ENCODE measurements at regions not wholly inside any gene's neighbourhood (a gene's known extent, or its start where the extent isn't known, plus 50 kb on each side); places are given as distances from the start of the nearest gene placed in this dataset.

GRCh38 chr17:53150101-53150698, 672.5 kb upstream of the KIF2B start:
- no peak for TF ChIP-seq EZH2 (IDR thresholded peaks at IDR 0.05; ENCODE audit: low read depth)
- TF ChIP-seq CTCF (conservative IDR thresholded peaks at IDR 0.05) = peak; percentile 42; the same call in 1 of the 2 replicates
- Histone ChIP-seq H3K36me3 (ENCODE audit: low read depth) (no peaks in the 10 kb centered on the region), H3K27me3 (ENCODE audit: insufficient read depth, low read depth) (no peaks in the 10 kb centered on the region), H3K27ac (no peak overlapping the region), H3K4me3 (no peak overlapping the region), H3K4me2 (no peak overlapping the region), H3K9me2 (ENCODE audit: insufficient read depth) (no peaks in the 10 kb centered on the region), H2AFZ (no peak overlapping the region), H3K79me2 (ENCODE audit: low read depth) (no peaks in the 10 kb centered on the region), H3F3A (ENCODE audit: insufficient read depth, low read depth) (no peaks in the 10 kb centered on the region), H3K9me3 (ENCODE audit: insufficient read depth, low read depth) (no peaks in the 10 kb centered on the region), H4K20me1 (ENCODE audit: insufficient read depth) (no peaks in the 10 kb centered on the region), H3K4me1 (replicated peaks; ENCODE audit: insufficient read depth) (no peaks in the 10 kb centered on the region)
- intact Hi-C loops (cut with micrococcal nuclease; ENCODE audit: unreplicated experiment) = no loop called here
- DNase-seq = no peak
- no TSS peak for BruUV-seq (replicated peaks)
- CTCF ChIA-PET = no interaction called here
- POLR2A ChIA-PET (ENCODE audit: unreplicated experiment) = no interaction called here

GRCh38 chr17:53149316-53149715, 673.4 kb upstream of the KIF2B start:
- Histone ChIP-seq H3K9me3 (ENCODE audit: insufficient read depth, low read depth) (no peaks in the 10 kb centered on the region), H3K4me1 (replicated peaks; ENCODE audit: insufficient read depth) (no peaks in the 10 kb centered on the region), H3K4me3 (no peak overlapping the region), H3K36me3 (ENCODE audit: low read depth) (no peaks in the 10 kb centered on the region), H3K4me2 (no peak overlapping the region), H3K27ac (no peak overlapping the region), H4K20me1 (ENCODE audit: insufficient read depth) (no peaks in the 10 kb centered on the region), H3F3A (ENCODE audit: insufficient read depth, low read depth) (no peaks in the 10 kb centered on the region), H2AFZ (no peak overlapping the region), H3K79me2 (ENCODE audit: low read depth) (no peaks in the 10 kb centered on the region), H3K9me2 (ENCODE audit: insufficient read depth) (no peaks in the 10 kb centered on the region), H3K27me3 (ENCODE audit: insufficient read depth, low read depth) (no peaks in the 10 kb centered on the region)
- DNase-seq = no peak
- no peak for TF ChIP-seq EZH2 (IDR thresholded peaks at IDR 0.05; ENCODE audit: low read depth)
- no peak for TF ChIP-seq CTCF (conservative IDR thresholded peaks at IDR 0.05)
- POLR2A ChIA-PET (ENCODE audit: unreplicated experiment) = no interaction called here
- BruUV-seq (replicated peaks) = no TSS peak
- intact Hi-C loops (cut with micrococcal nuclease; ENCODE audit: unreplicated experiment) = no loop called here
- CTCF ChIA-PET = no interaction called here

- no peak overlapping the region for H3K27ac ChIP-seq
- H3K36me3 ChIP-seq (ENCODE audit: low read depth) = no peaks in the 10 kb centered on the region
- no peaks in the 10 kb centered on the region for H3K27me3 ChIP-seq (ENCODE audit: insufficient read depth, low read depth)
- H3K4me2 ChIP-seq = no peak overlapping the region
- H3K9me2 ChIP-seq (ENCODE audit: insufficient read depth) = no peaks in the 10 kb centered on the region
- no peaks in the 10 kb centered on the region for H4K20me1 ChIP-seq (ENCODE audit: insufficient read depth)
- peaks cover 3% of the 10 kb centered on the region; the same call in 1 of the 2 replicates for H3K4me1 ChIP-seq (replicated peaks; ENCODE audit: insufficient read depth)
- DNase-seq = no peak
- BruUV-seq (replicated peaks) = no TSS peak
- no peak overlapping the region for H3K4me3 ChIP-seq
- H2AFZ ChIP-seq = no peak overlapping the region
- TF ChIP-seq CTCF (conservative IDR thresholded peaks at IDR 0.05) (no peak), EZH2 (IDR thresholded peaks at IDR 0.05; ENCODE audit: low read depth) (no peak)
- no peaks in the 10 kb centered on the region for H3K9me3 ChIP-seq (ENCODE audit: insufficient read depth, low read depth)
- intact Hi-C loops (cut with micrococcal nuclease; ENCODE audit: unreplicated experiment) = no loop called here
- no peaks in the 10 kb centered on the region for H3K79me2 ChIP-seq (ENCODE audit: low read depth)
- no peaks in the 10 kb centered on the region for H3F3A ChIP-seq (ENCODE audit: insufficient read depth, low read depth)
- CTCF ChIA-PET = no interaction called here
- POLR2A ChIA-PET (ENCODE audit: unreplicated experiment) = no interaction called here
Measured at GRCh38 chr17:53148058-53148457, 674.7 kb upstream of the KIF2B start.
